ENCODE measurements at regions not wholly inside any gene's neighbourhood (a gene's known extent, or its start where the extent isn't known, plus 50 kb on each side); places are given as distances from the start of the nearest gene placed in this dataset.

DNA sequence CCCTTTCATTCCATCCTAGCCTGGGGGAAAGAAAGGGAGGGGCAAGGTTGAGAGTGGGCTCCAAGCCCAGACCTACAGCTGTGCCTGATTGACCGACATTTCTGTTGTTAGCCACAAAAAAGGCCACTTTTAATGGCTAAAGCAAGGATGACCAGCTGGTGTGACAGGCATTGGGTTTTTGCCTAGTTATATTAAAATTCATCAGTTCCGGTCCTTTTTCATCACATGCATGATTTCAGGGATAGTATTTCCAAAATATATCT is 192.3 kb downstream of the ZNF326 start:
- H3K79me2 ChIP-seq (ENCODE audit: insufficient read depth, low read length): no peaks in the 10 kb centered on the region
- no peaks in the 10 kb centered on the region for H3K9me3 ChIP-seq (ENCODE audit: insufficient read depth, low read length)
- no peak overlapping the region for H3K4me2 ChIP-seq (ENCODE audit: low read depth, low read length, poor library complexity, severe bottlenecking)
- H2AFZ ChIP-seq (ENCODE audit: low read depth, low read length, severe bottlenecking): no peak overlapping the region
- no peaks in the 10 kb centered on the region for H4K20me1 ChIP-seq (ENCODE audit: low read depth, low read length)
- no peak for TF ChIP-seq CTCF (IDR thresholded peaks at IDR 0.05; ENCODE audit: insufficient read depth, low read length, poor library complexity, severe bottlenecking)
- no peak for TF ChIP-seq EZH2phosphoT487 (conservative IDR thresholded peaks at IDR 0.05; ENCODE audit: low read length)
- no peaks in the 10 kb centered on the region for H3K27me3 ChIP-seq (ENCODE audit: low read length)
- no peaks in the 10 kb centered on the region for H3K9me2 ChIP-seq (replicated peaks; ENCODE audit: insufficient read depth, low read length)
- H3K4me3 ChIP-seq (ENCODE audit: insufficient read depth, low read length, poor library complexity, severe bottlenecking): no peak overlapping the region
- no peak overlapping the region for H3K9ac ChIP-seq (ENCODE audit: low read length)
- no peaks in the 10 kb centered on the region for H3F3A ChIP-seq (ENCODE audit: insufficient read depth)
- no peak overlapping the region for H3K27ac ChIP-seq (ENCODE audit: low read depth, low read length)
- no peaks in the 10 kb centered on the region for H3K36me3 ChIP-seq (ENCODE audit: low read length)

DNA sequence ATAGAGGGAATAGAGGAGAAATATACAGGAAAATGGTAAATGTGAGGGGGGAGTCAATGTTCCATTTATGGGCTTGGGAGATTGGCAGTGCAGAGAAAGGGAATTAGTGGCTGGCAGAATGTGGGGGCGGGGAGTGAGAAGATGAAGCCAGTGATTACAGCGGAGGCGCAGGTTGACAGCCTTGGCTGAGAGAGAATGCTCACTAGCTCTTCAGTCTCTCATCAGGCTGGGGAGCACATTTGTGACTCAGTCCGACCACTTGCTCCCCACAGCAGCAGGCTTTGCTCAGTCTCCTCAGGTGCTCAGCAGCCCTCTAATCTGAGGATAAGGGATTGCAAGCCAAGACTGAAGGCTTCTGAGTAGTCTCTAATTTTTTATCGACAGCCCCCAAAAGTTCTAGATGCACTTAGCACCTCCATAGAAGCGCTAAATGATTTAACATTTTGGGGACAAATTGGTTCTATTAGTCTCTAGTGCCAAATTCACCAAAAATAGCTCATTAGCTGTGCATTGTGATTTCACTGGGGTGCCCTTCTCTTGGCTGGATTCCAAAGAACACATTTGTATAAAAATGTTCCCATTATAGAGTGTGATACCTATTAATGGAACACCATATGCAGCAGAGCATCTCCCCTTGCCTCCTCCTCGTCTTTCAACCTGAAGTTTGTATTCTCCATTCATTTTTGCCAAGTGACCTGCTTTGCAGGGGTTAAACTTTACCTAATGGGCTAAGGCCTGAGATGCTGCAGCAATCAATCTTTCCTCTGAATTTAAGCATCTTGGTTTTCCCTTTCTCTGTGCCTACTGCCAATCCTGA is 191.8 kb downstream of the ZNF326 start:
- H3K4me3 ChIP-seq (ENCODE audit: insufficient read depth, low read length, poor library complexity, severe bottlenecking): no peak overlapping the region
- H3K27me3 ChIP-seq (ENCODE audit: low read length): no peaks in the 10 kb centered on the region
- H3F3A ChIP-seq (ENCODE audit: insufficient read depth): no peaks in the 10 kb centered on the region
- TF ChIP-seq CTCF (IDR thresholded peaks at IDR 0.05; ENCODE audit: insufficient read depth, low read length, poor library complexity, severe bottlenecking) (no peak), EZH2phosphoT487 (conservative IDR thresholded peaks at IDR 0.05; ENCODE audit: low read length) (no peak)
- no peak overlapping the region for H3K4me2 ChIP-seq (ENCODE audit: low read depth, low read length, poor library complexity, severe bottlenecking)
- no peak overlapping the region for H3K9ac ChIP-seq (ENCODE audit: low read length)
- no peak overlapping the region for H2AFZ ChIP-seq (ENCODE audit: low read depth, low read length, severe bottlenecking)
- no peaks in the 10 kb centered on the region for H4K20me1 ChIP-seq (ENCODE audit: low read depth, low read length)
- H3K9me2 ChIP-seq (replicated peaks; ENCODE audit: insufficient read depth, low read length): no peaks in the 10 kb centered on the region
- no peaks in the 10 kb centered on the region for H3K79me2 ChIP-seq (ENCODE audit: insufficient read depth, low read length)
- H3K9me3 ChIP-seq (ENCODE audit: insufficient read depth, low read length): no peaks in the 10 kb centered on the region
- H3K36me3 ChIP-seq (ENCODE audit: low read length): no peaks in the 10 kb centered on the region
- no peak overlapping the region for H3K27ac ChIP-seq (ENCODE audit: low read depth, low read length)

DNA sequence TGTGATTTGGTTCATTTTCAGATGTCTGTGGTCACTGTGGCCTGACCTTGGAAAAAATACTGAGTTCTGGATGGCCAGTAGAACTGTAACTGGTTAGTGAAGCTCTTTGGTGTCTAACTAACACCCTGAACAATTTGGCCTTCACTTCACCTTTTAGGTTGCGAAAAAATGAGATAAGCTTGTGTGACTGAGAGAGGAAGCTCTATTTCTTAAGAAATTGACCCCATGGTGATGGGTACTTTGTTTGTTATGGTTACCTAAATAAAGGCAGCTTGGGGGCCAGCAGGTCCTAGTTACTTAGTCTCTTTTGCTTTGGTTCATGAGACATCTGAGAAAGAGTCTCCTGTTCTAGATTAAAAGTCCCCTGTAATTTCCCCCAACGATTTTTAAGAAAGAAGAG is 181.6 kb downstream of the ZNF326 start:
- Histone ChIP-seq H3K79me2 (ENCODE audit: insufficient read depth, low read length) (no peaks in the 10 kb centered on the region), H3K36me3 (ENCODE audit: low read length) (no peaks in the 10 kb centered on the region), H3K27me3 (ENCODE audit: low read length) (no peaks in the 10 kb centered on the region), H3K9ac (ENCODE audit: low read length) (no peak overlapping the region), H3F3A (ENCODE audit: insufficient read depth) (no peaks in the 10 kb centered on the region), H3K4me2 (ENCODE audit: low read depth, low read length, poor library complexity, severe bottlenecking) (no peak overlapping the region), H2AFZ (ENCODE audit: low read depth, low read length, severe bottlenecking) (no peak overlapping the region), H3K4me3 (ENCODE audit: insufficient read depth, low read length, poor library complexity, severe bottlenecking) (no peak overlapping the region), H3K9me3 (ENCODE audit: insufficient read depth, low read length) (no peaks in the 10 kb centered on the region), H3K27ac (ENCODE audit: low read depth, low read length) (no peak overlapping the region), H3K9me2 (replicated peaks; ENCODE audit: insufficient read depth, low read length) (no peaks in the 10 kb centered on the region), H4K20me1 (ENCODE audit: low read depth, low read length) (no peaks in the 10 kb centered on the region)
- TF ChIP-seq CTCF (IDR thresholded peaks at IDR 0.05; ENCODE audit: insufficient read depth, low read length, poor library complexity, severe bottlenecking) (no peak), EZH2phosphoT487 (conservative IDR thresholded peaks at IDR 0.05; ENCODE audit: low read length) (no peak)

Measured in SU-DHL-6 (cell line).